K562 (cell line): ENCODE measurements at regions not wholly inside any gene's neighbourhood (a gene's known extent, or its start where the extent isn't known, plus 50 kb on each side); places are given as distances from the start of the nearest gene placed in this dataset.

ENCODE experiments used
- CBFA2T3 ChIP-seq: fragments of 450-650 bp; IDR thresholded peaks from 2 replicates; pipeline ENCODE4 v1.6.1; 2017
- CEBPB ChIP-seq: fragments of 450-650 bp; IDR thresholded peaks from 2 replicates; pipeline ENCODE4 v1.6.1; 2016; ENCODE audit warnings: missing genetic modification characterization, missing compliant biosample characterization
- CTCF ChIP-seq, 3 experiments: IDR thresholded peaks in 2 of 3; conservative IDR thresholded peaks in 1 of 3; 2 replicates each; pipeline ENCODE4 v1.5.1; 2011 to 2012; ENCODE audit warnings: low read length in 3 of 3, mild to moderate bottlenecking in 3 of 3, control low read depth in 2 of 3, improper control_type of control experiment in 1 of 3, inconsistent platforms in 1 of 3, low read depth in 1 of 3, mixed read lengths in 1 of 3, moderate library complexity in 1 of 3; ENCODE audit not compliant: insufficient read depth in 2 of 3
- FOS ChIP-seq: IDR thresholded peaks from 3 replicates; pipeline ENCODE4 v1.6.1; 2011; ENCODE audit not compliant: insufficient read length; ENCODE audit errors: extremely low read depth
- HCFC1 ChIP-seq: IDR thresholded peaks from 2 replicates; pipeline ENCODE4 v1.6.1; 2012; ENCODE audit warnings: low read depth, low read length, improper control_type of control experiment
- HMG20A ChIP-seq: fragments of 450-650 bp; formaldehyde crosslinking; conservative IDR thresholded peaks from 2 replicates; pipeline ENCODE4 v1.4.0; 2020; ENCODE audit warnings: mild to moderate bottlenecking, mixed read lengths
- HNRNPUL1 ChIP-seq: fragments of 200-400 bp; formaldehyde crosslinking; IDR thresholded peaks from 2 replicates; pipeline ENCODE4 v1.6.1; 2017; ENCODE audit warnings: low read length
- MEF2A ChIP-seq: IDR thresholded peaks from 2 replicates; pipeline ENCODE4 v1.6.1; 2011; ENCODE audit warnings: low read depth, mild to moderate bottlenecking, low read length, moderate library complexity; ENCODE audit not compliant: control insufficient read depth
- POLR2A ChIP-seq: fragments of 450-650 bp; conservative IDR thresholded peaks from 2 replicates; pipeline ENCODE4 v1.6.1; 2016
- POLR2AphosphoS5 ChIP-seq: IDR thresholded peaks from 2 replicates; pipeline ENCODE4 v1.6.1; 2011; ENCODE audit warnings: mild to moderate bottlenecking, low read depth, low read length, moderate library complexity; ENCODE audit not compliant: control insufficient read depth, insufficient read depth
- POU5F1 ChIP-seq: fragments of 150-350 bp; IDR thresholded peaks from 2 replicates; pipeline ENCODE4 v1.6.1; 2014; ENCODE audit warnings: borderline replicate concordance, low read length, low read depth, mild to moderate bottlenecking; ENCODE audit not compliant: partially characterized antibody
- SP2 ChIP-seq: IDR thresholded peaks from 2 replicates; pipeline ENCODE4 v1.6.1; 2011; ENCODE audit warnings: mild to moderate bottlenecking, low read depth, low read length, moderate library complexity; ENCODE audit not compliant: poor library complexity, severe bottlenecking; ENCODE audit errors: extremely low read depth

GRCh38 chr2:125445495-125445894, 1210.5 kb upstream of the GYPC start:
- TF ChIP-seq CTCF (IDR thresholded peaks at IDR 0.05 in 2 of 3, conservative IDR thresholded peaks at IDR 0.05 in 1 of 3; ENCODE audit: insufficient read depth in 2 of 3, low read depth in 1 of 3, low read length in 3 of 3) = no peak
- TF ChIP-seq SP2 = no peak
- TF ChIP-seq HNRNPUL1 = no peak
- TF ChIP-seq CBFA2T3 = no peak
- no peak for TF ChIP-seq FOS
- TF ChIP-seq HCFC1 = no peak
- TF ChIP-seq POLR2A = no peak
- no peak for TF ChIP-seq POLR2AphosphoS5
- no peak for TF ChIP-seq HMG20A (CRISPR knock-in tag)
- TF ChIP-seq POU5F1 = no peak
- TF ChIP-seq CEBPB = no peak
- TF ChIP-seq MEF2A = no peak
